NCI-H1105 treated with DMSO at 0.1 percent for 48 hours (cell line): ENCODE measurements at regions not wholly inside any gene's neighbourhood (a gene's known extent, or its start where the extent isn't known, plus 50 kb on each side); places are given as distances from the start of the nearest gene placed in this dataset.
"Not testable (repeated sequence)": the region's sequence is repeated elsewhere in the genome, so short reads cannot be mapped to it uniquely, and the experiment has no call there.

Experiments
- DNase-seq: peaks from one replicate; lab custom pipeline; 2025; lab: John Stamatoyannopoulos, UW

DNA sequence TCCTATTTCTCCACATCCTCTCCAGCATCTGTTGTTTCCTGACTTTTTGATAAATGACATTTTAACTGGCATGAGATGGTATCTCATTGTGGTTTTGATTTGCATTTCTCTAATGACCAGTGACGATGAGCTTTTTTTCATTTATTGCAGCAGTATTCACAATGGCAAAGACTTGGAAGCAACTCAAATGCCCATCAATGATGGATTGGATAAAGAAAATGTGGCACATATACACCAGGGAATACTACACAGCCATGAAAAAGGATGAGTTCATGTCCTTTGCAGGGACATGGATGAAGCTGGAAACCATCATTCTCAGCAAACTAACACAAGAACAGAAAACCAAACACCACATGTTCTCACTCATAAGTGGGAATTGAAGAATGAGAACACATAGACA is 329.0 kb upstream of the DAB2 start:
- DNase-seq, result not testable (repeated sequence)

- DNase-seq, result no peak
Measured at GRCh38 chr5:39750661-39751060, 325.9 kb upstream of the DAB2 start.

- DNase-seq, result no peak
Measured at GRCh38 chr5:39742916-39743315, 318.1 kb upstream of the DAB2 start.

DNA sequence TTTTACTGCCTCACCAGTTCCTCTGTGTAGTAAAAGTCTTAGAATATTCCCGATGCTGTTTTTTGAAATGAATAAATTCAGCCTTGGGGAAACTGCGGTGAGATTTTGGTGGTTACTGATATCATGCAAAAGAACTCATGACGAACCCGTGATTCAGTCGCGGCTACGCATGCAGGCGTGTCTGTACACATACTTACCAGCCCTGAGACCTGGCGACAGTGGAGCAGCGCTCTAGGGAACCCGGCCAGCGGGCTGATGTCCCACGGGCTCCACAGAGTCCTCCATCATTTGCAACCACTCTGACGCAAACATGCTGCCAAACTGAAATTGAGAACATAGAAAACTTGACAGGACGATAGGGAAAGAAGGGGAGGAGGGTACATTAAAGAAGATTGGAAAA is 315.6 kb upstream of the DAB2 start:
- DNase-seq, result no peak

GRCh38 chr5:39732166-39732565 is 307.4 kb upstream of the DAB2 start:
- no peak for DNase-seq

GRCh38 chr5:39730699-39731098 is 305.9 kb upstream of the DAB2 start:
- DNase-seq, result no peak

GRCh38 chr5:39730006-39730405 is 305.2 kb upstream of the DAB2 start:
- DNase-seq, result no peak

GRCh38 chr5:39726467-39726866 is 301.7 kb upstream of the DAB2 start:
- no peak for DNase-seq

GRCh38 chr5:39721394-39721793 is 296.6 kb upstream of the DAB2 start:
- DNase-seq, result no peak

DNA sequence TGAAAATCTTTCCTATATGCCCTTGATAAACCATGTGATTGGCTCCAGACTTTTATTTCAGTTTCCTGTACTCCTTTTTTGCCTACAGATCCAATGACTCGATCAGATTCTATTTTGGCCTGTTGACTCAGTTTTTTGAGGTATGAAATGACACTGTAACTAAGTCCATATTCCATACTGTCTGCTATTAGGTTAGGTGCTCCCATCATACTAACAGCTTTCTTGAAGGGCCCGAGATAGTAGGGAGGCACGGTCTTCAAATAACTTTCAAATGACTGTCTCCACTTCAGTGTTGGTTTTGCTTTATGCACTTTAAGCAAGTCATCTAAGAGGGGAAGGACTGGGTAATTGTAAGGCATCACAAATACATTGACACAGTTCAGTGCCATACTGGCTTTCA is 295.4 kb upstream of the DAB2 start:
- no peak for DNase-seq

DNA sequence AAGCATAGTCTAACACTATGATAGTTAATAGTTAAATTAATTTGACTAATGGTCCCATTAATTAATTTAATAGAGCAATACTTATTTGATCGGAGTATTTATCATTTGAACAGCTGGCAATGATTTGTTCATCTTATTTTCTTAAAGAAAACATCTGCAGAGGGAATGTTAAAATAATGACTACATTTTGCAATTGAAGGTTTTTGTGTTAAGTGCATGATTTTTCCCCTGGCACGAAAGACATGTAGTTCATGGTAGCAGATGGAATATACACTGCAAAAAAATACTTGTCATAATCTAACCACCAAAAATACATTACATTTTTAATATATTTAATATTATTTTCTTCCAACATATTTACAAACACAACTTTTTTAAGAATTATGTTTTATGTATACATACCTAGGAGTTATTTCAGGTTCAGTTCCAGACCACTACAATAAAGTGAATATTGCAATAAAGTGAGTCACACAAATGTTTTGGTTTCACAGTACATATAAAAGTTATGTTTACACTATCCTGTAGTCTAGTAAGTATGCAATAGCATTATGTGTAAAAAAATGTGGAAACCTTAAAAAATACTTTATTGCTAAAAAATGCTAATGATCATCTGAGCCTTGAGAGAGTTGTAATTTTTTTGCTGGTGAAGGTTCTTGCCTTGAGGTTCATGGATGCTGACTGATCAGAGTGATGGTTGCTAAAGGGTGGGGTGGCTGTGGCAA is 292.6 kb upstream of the DAB2 start:
- DNase-seq, result no peak

DNA sequence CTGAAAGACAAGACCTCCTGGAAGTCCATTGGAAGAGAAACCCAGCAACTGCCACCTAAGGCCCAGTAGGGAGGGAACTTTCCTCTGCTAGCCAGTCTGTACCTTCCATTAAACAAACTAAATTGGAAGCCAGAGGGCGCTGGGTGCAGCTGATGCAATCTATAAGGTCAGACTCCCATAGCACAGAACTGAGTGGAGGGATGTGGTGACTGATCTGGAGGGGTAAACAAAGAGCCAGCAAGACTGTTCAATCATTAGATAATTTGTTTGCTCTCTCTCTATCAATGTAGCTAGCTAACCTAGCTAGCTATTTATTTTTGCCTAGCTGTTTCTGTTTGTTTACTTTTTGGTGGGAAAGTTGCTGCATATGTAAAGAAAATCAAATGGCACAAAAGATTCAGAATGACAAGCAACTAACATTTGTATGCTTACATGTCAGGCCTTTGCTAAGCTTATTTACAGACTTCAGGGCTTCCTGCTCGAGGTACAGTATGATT is 291.8 kb upstream of the DAB2 start:
- DNase-seq, result no peak

- peak; percentile 16 for DNase-seq
Measured at GRCh38 chr5:39714036-39714698, 289.4 kb upstream of the DAB2 start.

DNA sequence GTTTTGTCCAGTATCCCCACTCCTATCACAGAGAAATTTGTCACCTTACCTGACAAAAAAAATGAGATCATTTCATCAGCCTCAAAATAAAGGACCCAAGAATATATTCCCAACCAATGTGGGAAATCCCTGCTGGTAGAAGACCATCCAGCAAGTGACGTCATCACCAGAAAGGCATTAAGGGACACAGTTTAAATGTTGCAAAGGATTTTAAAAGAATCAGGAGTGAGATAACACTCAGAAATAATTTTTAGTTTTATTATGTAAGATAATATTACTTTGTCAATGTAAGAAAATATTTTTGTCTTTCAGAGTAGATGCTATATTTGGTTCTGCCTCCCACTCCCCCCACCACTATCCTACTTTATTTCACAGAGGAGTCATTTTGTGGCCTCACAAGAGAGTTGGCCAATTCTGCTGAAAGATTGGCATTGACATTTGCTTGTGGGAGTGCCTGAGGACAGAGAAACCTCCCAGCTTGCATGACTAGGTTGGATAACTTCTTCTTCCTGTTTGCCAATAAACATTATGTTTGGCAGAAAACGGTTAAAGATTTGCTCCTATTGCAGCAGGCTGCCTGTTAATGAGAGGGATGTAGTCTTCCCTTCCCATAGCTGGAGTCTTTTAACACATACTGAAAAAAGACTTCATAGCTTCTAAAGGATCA is 288.6 kb upstream of the DAB2 start:
- no peak for DNase-seq

DNA sequence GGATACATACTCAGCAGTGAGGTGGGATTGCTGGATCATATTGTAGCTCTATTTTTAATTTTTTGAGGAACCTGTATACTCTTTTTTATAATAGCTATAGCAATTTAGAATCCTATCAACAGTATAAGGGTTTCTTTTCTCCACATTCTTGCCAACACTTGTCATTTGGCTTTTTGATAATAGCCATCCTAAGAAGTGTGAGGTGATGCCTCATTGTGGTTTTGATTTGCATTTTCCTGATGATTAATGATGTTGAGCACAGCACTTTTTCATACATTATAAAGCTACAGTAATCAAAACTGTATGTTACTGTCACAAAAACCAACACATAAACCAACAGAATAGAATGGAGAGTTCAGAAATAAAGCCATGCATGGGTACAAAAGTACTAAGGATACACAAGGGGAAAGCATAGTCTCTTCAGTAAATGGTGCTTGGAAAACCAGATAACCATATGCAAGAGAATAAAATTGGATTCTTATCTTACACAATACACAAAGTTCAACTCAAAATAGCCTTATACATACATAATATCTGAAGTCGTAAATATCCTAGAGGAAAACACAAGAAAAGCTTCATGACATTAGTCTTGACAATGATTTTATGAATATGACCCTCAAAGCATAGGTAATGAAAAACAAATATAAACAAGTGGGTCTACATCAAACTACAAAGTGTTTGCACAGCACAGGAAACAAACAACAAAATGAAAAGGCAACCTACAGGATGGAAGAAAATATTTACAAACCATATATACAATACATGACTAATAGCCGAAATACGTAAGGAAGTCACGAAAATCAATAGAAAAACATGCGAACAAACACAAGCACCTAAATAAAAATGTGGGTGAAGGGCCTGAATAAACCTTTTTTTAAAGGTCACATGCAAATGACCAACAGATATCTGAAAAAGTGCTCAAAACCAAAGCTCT is 287.8 kb upstream of the DAB2 start:
- no peak for DNase-seq

- no peak for DNase-seq
Measured at GRCh38 chr5:39711821-39712220, 287.0 kb upstream of the DAB2 start.

DNA sequence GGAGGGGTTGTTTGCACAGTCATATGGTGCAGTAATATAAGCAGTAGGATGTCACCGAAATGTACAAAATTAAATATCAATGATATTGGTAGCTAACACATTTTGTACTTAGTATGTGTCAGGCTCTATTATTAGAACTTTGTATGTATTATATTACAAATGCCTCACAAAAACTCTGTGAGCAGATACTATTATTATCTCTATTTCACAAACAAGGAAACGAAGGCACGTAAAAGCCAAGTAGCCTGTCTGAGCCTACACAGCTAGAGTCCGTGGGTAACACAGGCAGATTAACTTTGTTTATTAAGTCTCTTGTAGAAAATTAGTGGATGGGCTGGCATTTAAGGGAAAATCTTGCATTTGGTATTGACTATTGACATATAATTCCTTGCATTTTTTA is 284.3 kb upstream of the DAB2 start:
- DNase-seq, result no peak

DNA sequence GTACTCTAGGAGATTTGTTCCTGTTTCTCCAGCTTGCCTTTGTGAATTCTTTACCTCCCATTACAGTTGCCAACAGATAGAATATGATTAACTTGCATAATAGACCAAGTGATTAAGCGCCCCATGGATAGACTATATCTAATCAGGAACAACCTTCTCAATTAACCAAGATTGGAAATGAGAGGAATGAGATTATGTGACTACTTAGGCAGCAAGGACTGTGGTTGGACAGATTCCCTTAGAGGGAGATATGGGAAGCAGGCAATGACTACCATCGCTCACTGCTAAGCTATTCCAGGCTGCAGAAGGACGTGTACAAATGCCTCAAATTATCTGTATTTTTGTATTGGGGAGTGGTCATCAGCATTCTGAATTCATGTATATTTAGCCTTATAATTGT is 278.1 kb upstream of the DAB2 start:
- no peak for DNase-seq

- no peak for DNase-seq
Measured at GRCh38 chr5:39700523-39700922, 275.7 kb upstream of the DAB2 start.

GRCh38 chr5:39698838-39699560 is 274.2 kb upstream of the DAB2 start:
- no peak for DNase-seq

- no peak for DNase-seq
Measured at GRCh38 chr5:39697881-39698280, 273.1 kb upstream of the DAB2 start.
